IMR-90 (cell line): ENCODE measurements at regions not wholly inside any gene's neighbourhood (a gene's known extent, or its start where the extent isn't known, plus 50 kb on each side); places are given as distances from the start of the nearest gene placed in this dataset.

Experiments used
- ATAC-seq: fragments of 200-7000 bp; cut with Tn5 transposase; 2 replicates; pipeline ENCODE4 v1.9.1; 2020; ENCODE audit warnings: low read depth, mild to moderate bottlenecking, moderate library complexity
- BruUV-seq: library from RNA; stranded (reverse); fragments of 400-500 nt; replicated peaks from 2 replicates; lab custom pipeline; 2021; lab: Mats Ljungman, UMichigan
- CTCF ChIA-PET: fragments of 300-600 bp; formaldehyde crosslinking; extraction: SDS; loops from one replicate; lab custom pipeline; 2021; ENCODE audit warnings: antibody characterized with exemption; lab: Yijun Ruan, JAX
- POLR2A ChIA-PET: fragments of 300-600 bp; sonication (Branson Sonifier 250); formaldehyde crosslinking; loops from one replicate; lab custom pipeline; 2022; ENCODE audit warnings: antibody characterized with exemption; ENCODE audit not compliant: unreplicated experiment; lab: Charles Lee
- DNase-seq: peaks from one replicate; pipeline ENCODE4 v3.0.0; 2013
- H2AFZ ChIP-seq: replicated peaks from 2 replicates; pipeline ENCODE3; 2013; ENCODE audit warnings: low read length, mild to moderate bottlenecking; ENCODE audit not compliant: poor library complexity
- H2AK5ac ChIP-seq: 2 replicates; pipeline ENCODE4 v1.6.1; 2013; ENCODE audit warnings: low read depth, low read length, inconsistent platforms
- H2AK9ac ChIP-seq: replicated peaks from 2 replicates; pipeline ENCODE3; 2013; ENCODE audit warnings: mild to moderate bottlenecking, low read depth, low read length, moderate library complexity; ENCODE audit not compliant: poor library complexity
- H2BK120ac ChIP-seq: 2 replicates; pipeline ENCODE4 v1.6.1; 2013; ENCODE audit warnings: low read depth, low read length, inconsistent platforms
- H2BK15ac ChIP-seq: 3 replicates; pipeline ENCODE4 v1.6.1; 2013; ENCODE audit warnings: low read depth, low read length, inconsistent platforms
- H2BK20ac ChIP-seq: 2 replicates; pipeline ENCODE4 v1.6.1; 2013; ENCODE audit warnings: low read depth, mild to moderate bottlenecking, inconsistent platforms, low read length, moderate library complexity
- H2BK5ac ChIP-seq: 2 replicates; pipeline ENCODE4 v1.6.1; 2013; ENCODE audit warnings: mild to moderate bottlenecking, low read depth, low read length, inconsistent platforms; ENCODE audit not compliant: poor library complexity, severe bottlenecking
- H3K14ac ChIP-seq: replicated peaks from 2 replicates; pipeline ENCODE4 v1.6.1; 2013; ENCODE audit warnings: low read depth, low read length, inconsistent platforms
- H3K18ac ChIP-seq: 2 replicates; pipeline ENCODE4 v1.6.1; 2013; ENCODE audit warnings: low read depth, low read length, control low read depth
- H3K23ac ChIP-seq: 2 replicates; pipeline ENCODE4 v1.6.1; 2013; ENCODE audit warnings: low read depth, low read length, inconsistent platforms
- H3K27ac ChIP-seq: 2 replicates; pipeline ENCODE4 v1.5.1; 2013; ENCODE audit warnings: mild to moderate bottlenecking, control low read depth, low read length; ENCODE audit not compliant: insufficient read depth
- H3K27me3 ChIP-seq: 2 replicates; pipeline ENCODE4 v1.6.1; 2013; ENCODE audit warnings: low read length; ENCODE audit not compliant: control insufficient read depth, insufficient read depth
- H3K36me3 ChIP-seq: 2 replicates; pipeline ENCODE4 v1.6.1; 2013; ENCODE audit warnings: low read length, mixed read lengths; ENCODE audit not compliant: control insufficient read depth, insufficient read depth
- H3K4ac ChIP-seq: 2 replicates; pipeline ENCODE4 v1.6.1; 2013; ENCODE audit warnings: low read depth, low read length, inconsistent platforms
- H3K4me1 ChIP-seq: 2 replicates; pipeline ENCODE4 v1.6.1; 2013; ENCODE audit warnings: low read length, mixed read lengths; ENCODE audit not compliant: control insufficient read depth, insufficient read depth
- H3K4me2 ChIP-seq: 2 replicates; pipeline ENCODE4 v1.6.1; 2013; ENCODE audit warnings: low read depth, mild to moderate bottlenecking, control low read depth, low read length, moderate library complexity
- H3K4me3 ChIP-seq: 2 replicates; pipeline ENCODE4 v1.5.1; 2013; ENCODE audit warnings: low read depth, mild to moderate bottlenecking, control low read depth, low read length, moderate library complexity; ENCODE audit not compliant: insufficient read depth
- H3K56ac ChIP-seq: 2 replicates; pipeline ENCODE4 v1.6.1; 2013; ENCODE audit warnings: low read length, inconsistent platforms; ENCODE audit not compliant: insufficient read depth; ENCODE audit errors: extremely low read depth
- H3K79me1 ChIP-seq, 2 experiments: 2 replicates each; pipeline ENCODE4 v1.6.1; 2013; ENCODE audit warnings: low read length in 2 of 2, inconsistent platforms in 1 of 2, low read depth in 1 of 2
- H3K9ac ChIP-seq: 2 replicates; pipeline ENCODE4 v1.6.1; 2013; ENCODE audit warnings: low read depth, low read length, control low read depth
- H3K9me1 ChIP-seq: 2 replicates; pipeline ENCODE4 v1.6.1; 2013; ENCODE audit warnings: low read length, inconsistent platforms; ENCODE audit not compliant: insufficient read depth
- H3K9me3 ChIP-seq: 2 replicates; pipeline ENCODE4 v1.6.1; 2013; ENCODE audit warnings: low read length; ENCODE audit not compliant: control insufficient read depth, insufficient read depth
- H4K20me1 ChIP-seq: 2 replicates; pipeline ENCODE4 v1.6.1; 2013; ENCODE audit warnings: low read length, inconsistent platforms; ENCODE audit not compliant: insufficient read depth
- H4K5ac ChIP-seq: 2 replicates; pipeline ENCODE4 v1.6.1; 2013; ENCODE audit warnings: mild to moderate bottlenecking, low read depth, low read length, control low read depth
- H4K8ac ChIP-seq, 2 experiments: 2 replicates each; pipeline ENCODE4 v1.6.1; 2013; ENCODE audit warnings: low read depth in 2 of 2, low read length in 2 of 2, control low read depth in 1 of 2, inconsistent platforms in 1 of 2
- H4K91ac ChIP-seq: 2 replicates; pipeline ENCODE4 v1.6.1; 2013; ENCODE audit warnings: low read depth, low read length, inconsistent platforms; ENCODE audit not compliant: insufficient read depth
- BHLHE40 ChIP-seq: fragments of 150-350 bp; IDR thresholded peaks from 2 replicates; pipeline ENCODE4 v1.6.1; 2016; ENCODE audit warnings: mild to moderate bottlenecking, low read depth, low read length
- CEBPB ChIP-seq: IDR thresholded peaks from 2 replicates; pipeline ENCODE4 v1.6.1; 2012; ENCODE audit warnings: low read depth, low read length, improper control_type of control experiment
- CHD1 ChIP-seq: IDR thresholded peaks from 2 replicates; pipeline ENCODE4 v1.6.1; 2012; ENCODE audit warnings: low read depth, low read length, improper control_type of control experiment
- ELK1 ChIP-seq: fragments of 150-350 bp; IDR thresholded peaks from 2 replicates; pipeline ENCODE4 v1.6.1; 2016; ENCODE audit warnings: low read depth, mild to moderate bottlenecking, low read length, moderate library complexity, borderline replicate concordance
- FOS ChIP-seq: fragments of 150-350 bp; IDR thresholded peaks from 2 replicates; pipeline ENCODE4 v1.6.1; 2016; ENCODE audit warnings: low read depth, low read length
- MAFK ChIP-seq: IDR thresholded peaks from 2 replicates; pipeline ENCODE4 v1.6.1; 2012; ENCODE audit warnings: low read depth, low read length, improper control_type of control experiment
- MAZ ChIP-seq: IDR thresholded peaks from 2 replicates; pipeline ENCODE4 v1.6.1; 2012; ENCODE audit warnings: low read depth, mild to moderate bottlenecking, low read length, improper control_type of control experiment, moderate library complexity, borderline replicate concordance
- POLR2A ChIP-seq: IDR thresholded peaks from 2 replicates; pipeline ENCODE4 v1.6.1; 2012; ENCODE audit warnings: mild to moderate bottlenecking, low read depth, low read length
- RAD21 ChIP-seq: IDR thresholded peaks from 2 replicates; pipeline ENCODE4 v1.6.1; 2012; ENCODE audit warnings: low read length, improper control_type of control experiment
- RCOR1 ChIP-seq: IDR thresholded peaks from 2 replicates; pipeline ENCODE4 v1.6.1; 2012; ENCODE audit warnings: mild to moderate bottlenecking, low read length, improper control_type of control experiment; ENCODE audit not compliant: insufficient replicate concordance
- RFX5 ChIP-seq: IDR thresholded peaks from 2 replicates; pipeline ENCODE4 v1.8.0; 2012; ENCODE audit warnings: low read depth, mild to moderate bottlenecking, low read length, moderate library complexity
- WGBS, 2 experiments: methylation state at CpG; one replicate each; pipeline versions ENCODE4 v1.1.5 to v1.1.7; 2013; ENCODE audit warnings: missing lambda C conversion rate in 2 of 2; ENCODE audit not compliant: insufficient read length in 1 of 2; ENCODE audit errors: extremely low coverage in 2 of 2; 5-methylcytosine and 5-hydroxymethylcytosine counted together
- dilution Hi-C: fragments of 300-500 bp; cut with HindIII; formaldehyde crosslinking; loops from one replicate; pipeline ENCODE4 v1.14.3; 2018; ENCODE audit warnings: low sequenced_read_pairs; ENCODE audit not compliant: unreplicated experiment
- in situ Hi-C: fragments of 300-500 bp; cut with MboI; formaldehyde crosslinking; loops from 3 replicates; pipeline ENCODE4 v1.14.3; 2019; ENCODE audit warnings: low sequenced_read_pairs, inconsistent platforms, mixed read lengths
- intact Hi-C: fragments of 100-400 bp; cut with micrococcal nuclease; formaldehyde crosslinking; loops from 2 replicates; pipeline ENCODE4 v1.10.0; 2022
- TF ChIP-seq, protein P1 (sequence below): fragments of 150-350 bp; IDR thresholded peaks from 2 replicates; pipeline ENCODE4 v1.6.1; 2017; ENCODE audit warnings: mild to moderate bottlenecking, antibody characterized with exemption, low read length, low read depth
- TF ChIP-seq, protein P2 (sequence below): conservative IDR thresholded peaks from 2 replicates; pipeline ENCODE4 v1.5.1; 2012; ENCODE audit warnings: mild to moderate bottlenecking, low read depth, low read length, improper control_type of control experiment

- ChIA-PET CTCF (no interaction called here), POLR2A (no interaction called here)
- Histone ChIP-seq H3K18ac (no peak overlapping the region), H4K5ac (no peak overlapping the region), H2AFZ (no peak overlapping the region), H3K9ac (no peak overlapping the region), H3K4me2 (no peak overlapping the region), H2AK5ac (no peak overlapping the region), H2BK120ac (no peak overlapping the region), H3K27me3 (no peaks in the 10 kb centered on the region), H3K14ac (no peak overlapping the region), H4K91ac (no peak overlapping the region), H2BK15ac (no peak overlapping the region), H3K27ac (no peak overlapping the region), H3K4me1 (no peaks in the 10 kb centered on the region), H3K79me1 (no peaks in the 10 kb centered on the region), H3K4me3 (no peak overlapping the region), H2BK20ac (no peak overlapping the region), H2BK5ac (no peak overlapping the region), H4K8ac (no peak overlapping the region), H3K36me3 (no peaks in the 10 kb centered on the region), H3K4ac (no peak overlapping the region), H2AK9ac (no peak overlapping the region), H3K9me1 (no peaks in the 10 kb centered on the region), H3K9me3 (peaks cover 1% of the 10 kb centered on the region; the same call in 1 of the 2 replicates), H4K20me1 (no peaks in the 10 kb centered on the region), H3K56ac (no peak overlapping the region), H3K23ac (no peak overlapping the region)
- no CpG with 5 or more reads among the region's 2 CpGs for WGBS, 2 experiments
- in situ Hi-C loops (no loop called here), dilution Hi-C loops (no loop called here), intact Hi-C loops (no loop called here)
- DNase-seq (no peak), ATAC-seq (no peak)
- BruUV-seq = no TSS peak
- no peak for TF ChIP-seq RFX5
- TF ChIP-seq RAD21 = no peak
- no peak for TF ChIP-seq RCOR1
- TF ChIP-seq FOS = no peak
- no peak for TF ChIP-seq CHD1
- TF ChIP-seq, protein P1, sequence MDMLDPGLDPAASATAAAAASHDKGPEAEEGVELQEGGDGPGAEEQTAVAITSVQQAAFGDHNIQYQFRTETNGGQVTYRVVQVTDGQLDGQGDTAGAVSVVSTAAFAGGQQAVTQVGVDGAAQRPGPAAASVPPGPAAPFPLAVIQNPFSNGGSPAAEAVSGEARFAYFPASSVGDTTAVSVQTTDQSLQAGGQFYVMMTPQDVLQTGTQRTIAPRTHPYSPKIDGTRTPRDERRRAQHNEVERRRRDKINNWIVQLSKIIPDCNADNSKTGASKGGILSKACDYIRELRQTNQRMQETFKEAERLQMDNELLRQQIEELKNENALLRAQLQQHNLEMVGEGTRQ = no peak
- no peak for TF ChIP-seq MAZ
- no peak for TF ChIP-seq POLR2A
- TF ChIP-seq ELK1 = no peak
- no peak for TF ChIP-seq MAFK
- TF ChIP-seq, protein P2, sequence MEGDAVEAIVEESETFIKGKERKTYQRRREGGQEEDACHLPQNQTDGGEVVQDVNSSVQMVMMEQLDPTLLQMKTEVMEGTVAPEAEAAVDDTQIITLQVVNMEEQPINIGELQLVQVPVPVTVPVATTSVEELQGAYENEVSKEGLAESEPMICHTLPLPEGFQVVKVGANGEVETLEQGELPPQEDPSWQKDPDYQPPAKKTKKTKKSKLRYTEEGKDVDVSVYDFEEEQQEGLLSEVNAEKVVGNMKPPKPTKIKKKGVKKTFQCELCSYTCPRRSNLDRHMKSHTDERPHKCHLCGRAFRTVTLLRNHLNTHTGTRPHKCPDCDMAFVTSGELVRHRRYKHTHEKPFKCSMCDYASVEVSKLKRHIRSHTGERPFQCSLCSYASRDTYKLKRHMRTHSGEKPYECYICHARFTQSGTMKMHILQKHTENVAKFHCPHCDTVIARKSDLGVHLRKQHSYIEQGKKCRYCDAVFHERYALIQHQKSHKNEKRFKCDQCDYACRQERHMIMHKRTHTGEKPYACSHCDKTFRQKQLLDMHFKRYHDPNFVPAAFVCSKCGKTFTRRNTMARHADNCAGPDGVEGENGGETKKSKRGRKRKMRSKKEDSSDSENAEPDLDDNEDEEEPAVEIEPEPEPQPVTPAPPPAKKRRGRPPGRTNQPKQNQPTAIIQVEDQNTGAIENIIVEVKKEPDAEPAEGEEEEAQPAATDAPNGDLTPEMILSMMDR = no peak
- TF ChIP-seq CEBPB = no peak
- no peak for TF ChIP-seq BHLHE40
These were observed 539.9 kb downstream of the HS3ST4 start for GRCh38 chr16:26231647-26232046.
